GM18868 (cell line): ENCODE measurements at regions not wholly inside any gene's neighbourhood (a gene's known extent, or its start where the extent isn't known, plus 50 kb on each side); places are given as distances from the start of the nearest gene placed in this dataset.

Source experiments
- ATAC-seq: cut with Tn5 transposase; IDR thresholded peaks from one replicate; pipeline ENCODE4 v1.9.1; 2021; ENCODE audit warnings: mild to moderate bottlenecking, moderate library complexity; ENCODE audit not compliant: unreplicated experiment

DNA sequence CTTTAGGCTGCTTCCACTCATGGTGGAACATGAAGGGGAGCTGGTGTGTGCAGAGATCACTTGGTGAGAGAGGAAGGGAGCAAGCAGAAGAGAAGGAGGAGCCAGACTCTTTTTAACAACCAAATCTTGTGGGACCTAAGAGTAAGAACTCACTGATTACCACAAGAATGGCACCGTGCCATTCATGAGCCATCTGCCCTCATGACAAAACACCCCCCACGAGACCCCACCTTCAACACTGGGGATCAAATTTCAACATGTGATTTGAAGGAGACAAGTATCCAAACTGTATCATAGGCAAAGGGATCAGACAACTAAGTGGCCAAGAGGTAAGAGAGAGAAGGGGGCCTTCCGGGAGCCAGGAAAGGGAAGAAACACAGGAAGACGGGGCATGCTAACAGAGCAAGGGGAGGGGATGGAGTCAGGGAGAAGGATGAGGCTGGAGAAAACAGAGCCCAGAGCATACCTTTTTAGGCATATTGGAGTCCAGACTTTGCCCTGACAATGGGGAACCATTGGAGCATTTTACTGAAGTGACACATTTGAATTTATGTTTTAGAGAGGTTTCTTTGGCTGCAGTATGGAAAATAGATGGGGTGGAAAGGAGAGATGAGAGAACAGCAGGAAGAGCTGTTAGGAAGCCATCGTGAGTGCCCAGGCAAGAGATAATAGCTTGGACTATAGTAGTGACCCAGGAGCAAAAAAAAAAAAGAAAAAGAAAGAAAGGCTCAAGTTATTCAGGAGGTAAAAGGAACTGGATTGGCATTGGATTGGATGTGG lies 204.4 kb upstream of the NUDT4 start:
- no peak for ATAC-seq

DNA sequence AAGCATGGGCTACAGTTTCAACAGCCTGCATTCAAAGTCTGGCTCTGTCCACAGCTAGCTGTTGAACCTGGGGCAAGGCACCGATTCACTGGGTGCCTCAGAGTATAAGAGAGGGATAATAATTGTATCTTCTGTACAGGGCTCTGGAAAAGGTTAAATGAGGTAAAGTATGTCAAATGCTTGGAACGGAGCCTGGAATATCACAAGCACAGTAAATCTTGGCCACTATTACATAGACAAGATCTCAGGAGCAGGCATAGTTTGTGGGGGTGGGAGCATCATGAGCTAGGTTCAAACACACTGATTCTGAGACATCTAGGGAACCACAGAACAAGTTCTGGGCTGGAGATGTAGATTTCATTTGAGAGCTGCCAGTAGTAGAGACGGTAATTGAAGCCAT lies 203.7 kb upstream of the NUDT4 start:
- no peak for ATAC-seq

DNA sequence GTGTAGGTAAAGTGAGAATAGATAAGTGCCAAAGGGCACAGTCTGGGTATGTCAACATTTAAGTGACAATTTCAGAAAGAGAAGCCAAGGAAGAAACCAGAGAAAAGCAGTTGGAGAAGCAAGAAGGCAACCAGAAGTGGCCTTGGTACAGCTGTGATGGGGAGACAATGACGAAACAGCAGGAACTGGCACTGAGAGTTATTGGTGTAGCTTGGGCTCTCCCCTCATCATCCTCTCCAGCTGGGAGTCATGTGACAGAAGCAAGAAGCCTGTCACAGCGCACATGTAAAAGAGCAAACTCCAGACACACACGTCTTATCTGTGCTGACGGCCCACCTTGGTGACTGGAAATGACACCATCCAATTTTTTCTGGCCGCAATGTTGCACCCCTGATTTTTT lies 203.3 kb upstream of the NUDT4 start:
- no peak for ATAC-seq

DNA sequence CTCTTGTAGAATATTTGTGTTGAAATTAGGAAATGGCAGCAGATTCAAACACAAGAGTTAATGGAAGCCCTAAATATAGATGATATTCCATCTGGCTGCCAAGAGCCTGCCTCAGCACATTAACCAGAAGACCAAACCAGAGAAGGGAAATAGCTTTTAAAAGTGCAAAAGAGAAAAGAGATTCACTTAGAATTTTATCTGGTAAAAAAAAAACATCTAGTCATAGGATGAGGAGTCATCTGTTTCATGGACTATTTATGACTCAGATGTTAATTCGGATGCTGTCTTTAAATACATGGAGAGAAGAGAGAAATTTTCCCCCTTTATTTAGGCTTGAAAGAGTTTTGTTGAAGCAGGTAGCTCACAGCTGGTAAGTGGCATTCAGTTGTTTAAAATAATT lies 201.6 kb upstream of the NUDT4 start:
- ATAC-seq, result no peak

DNA sequence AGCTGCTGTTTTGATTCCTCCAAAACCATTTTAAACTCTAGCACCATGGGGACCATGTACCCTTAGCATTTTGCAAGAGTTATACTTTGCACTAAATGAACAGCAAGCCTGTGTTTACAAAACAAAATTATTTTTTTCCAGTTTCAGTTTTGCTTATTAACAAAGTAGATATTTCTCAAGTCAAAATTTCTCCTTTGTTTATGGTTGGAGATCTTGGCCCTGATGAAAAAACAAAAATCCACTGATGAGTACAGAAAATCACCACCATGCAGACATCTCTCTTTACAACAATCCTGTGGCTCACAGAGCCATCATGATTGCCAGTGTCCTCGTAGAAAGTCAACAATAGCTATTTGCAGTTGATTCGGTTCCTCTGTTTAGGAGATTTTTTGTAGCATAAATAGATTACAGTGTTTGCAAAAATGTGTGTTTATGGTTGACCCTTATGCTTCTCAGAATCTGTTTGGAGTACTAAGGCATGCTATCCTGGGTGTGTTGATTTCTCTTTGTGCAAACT lies 201.1 kb upstream of the NUDT4 start:
- ATAC-seq, result no peak

DNA sequence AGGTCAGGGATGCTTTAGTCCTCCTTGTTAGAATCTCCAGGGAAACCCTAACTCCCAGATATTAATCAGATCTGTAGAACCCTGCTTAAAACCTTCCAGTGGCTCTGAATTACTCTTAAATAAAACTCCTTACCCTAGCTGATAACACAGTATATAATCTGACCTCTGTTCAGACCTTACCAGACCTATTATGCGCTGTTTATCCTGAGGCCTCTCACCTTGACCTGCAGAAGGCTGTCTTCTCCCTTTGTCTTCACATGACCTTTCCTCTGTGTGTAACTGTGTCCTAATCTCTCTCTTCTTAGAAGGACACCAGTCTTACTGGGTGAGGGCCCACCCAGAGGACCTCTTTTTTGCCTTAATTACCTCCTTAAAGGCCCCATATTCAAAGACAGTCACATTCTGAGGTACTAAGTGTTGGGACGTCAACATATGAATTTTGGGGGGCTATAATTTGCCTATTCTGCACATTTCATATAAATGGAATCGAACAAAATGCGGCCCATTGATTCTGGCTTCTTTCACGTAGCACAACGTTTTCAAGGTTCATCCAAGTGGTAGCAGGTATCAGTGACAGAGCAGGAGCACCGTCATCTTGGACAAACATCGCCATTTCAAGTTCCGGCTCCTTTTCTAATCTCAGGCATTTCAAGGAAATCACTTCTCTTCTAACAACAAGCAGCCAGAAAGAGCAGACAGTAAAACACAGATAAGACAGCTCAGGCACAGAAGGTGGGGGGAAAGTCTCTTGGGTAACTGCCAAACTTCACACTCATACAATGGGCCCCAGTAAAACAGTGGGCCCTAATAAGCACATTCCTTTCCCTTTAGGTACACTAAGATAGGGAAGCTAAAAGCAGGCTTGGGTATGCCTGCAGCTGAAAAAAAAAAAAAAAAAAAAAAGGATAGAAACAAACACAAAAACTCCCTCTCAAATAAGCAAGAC lies 200.2 kb upstream of the NUDT4 start:
- ATAC-seq, result no peak

DNA sequence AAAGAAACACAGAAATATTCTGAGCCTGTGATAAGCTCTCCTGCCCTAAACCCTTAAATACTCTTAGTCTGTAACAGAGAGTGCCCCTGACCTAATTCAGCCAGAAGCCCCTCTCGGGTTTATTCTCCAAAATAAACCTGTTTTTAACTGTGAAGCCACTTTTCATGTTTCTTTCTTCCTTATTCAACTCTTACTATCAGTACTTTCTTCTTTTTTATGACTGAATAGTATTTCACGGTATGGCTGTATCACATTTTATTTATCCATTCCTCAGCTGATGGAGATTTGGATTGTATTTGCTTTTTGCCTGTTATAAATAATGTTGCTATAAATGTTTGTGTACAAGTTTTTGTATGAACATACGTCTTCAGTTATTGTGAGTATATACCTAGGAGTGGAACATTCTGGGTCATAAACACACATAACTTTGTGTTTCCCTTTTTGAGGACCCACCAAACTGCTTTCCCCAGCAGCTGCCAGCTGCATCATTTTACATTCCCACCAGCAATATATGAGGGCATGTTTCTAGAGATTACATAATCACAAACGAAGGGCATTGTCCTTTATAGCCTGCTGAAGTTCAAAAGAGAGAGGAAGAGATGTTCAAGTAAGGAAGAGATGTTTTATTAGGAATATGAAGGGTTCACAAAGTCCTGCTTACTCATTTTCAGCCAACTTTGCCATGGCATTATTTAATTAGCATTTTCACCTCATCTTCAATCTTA lies 199.4 kb upstream of the NUDT4 start:
- no peak for ATAC-seq

DNA sequence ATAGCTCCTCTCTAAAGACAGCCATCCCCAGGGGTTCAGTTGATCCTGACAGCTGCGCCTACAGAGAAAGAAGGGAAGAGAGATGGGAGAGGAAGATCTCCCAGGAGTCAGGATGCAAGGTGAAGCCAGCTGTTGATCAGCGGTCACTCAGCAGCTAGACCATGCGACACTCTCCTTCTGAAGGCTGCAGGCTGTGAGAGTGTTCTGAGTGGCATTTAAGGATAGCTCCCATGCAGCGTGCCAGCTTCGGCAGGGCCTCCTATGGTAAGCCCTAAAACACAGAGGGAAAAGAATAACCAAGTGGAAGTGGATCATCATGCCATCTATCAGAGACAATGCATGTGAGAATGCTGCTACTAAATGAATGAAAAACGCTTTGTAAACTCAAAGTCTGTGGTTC lies 197.9 kb upstream of the NUDT4 start:
- ATAC-seq, result no peak

DNA sequence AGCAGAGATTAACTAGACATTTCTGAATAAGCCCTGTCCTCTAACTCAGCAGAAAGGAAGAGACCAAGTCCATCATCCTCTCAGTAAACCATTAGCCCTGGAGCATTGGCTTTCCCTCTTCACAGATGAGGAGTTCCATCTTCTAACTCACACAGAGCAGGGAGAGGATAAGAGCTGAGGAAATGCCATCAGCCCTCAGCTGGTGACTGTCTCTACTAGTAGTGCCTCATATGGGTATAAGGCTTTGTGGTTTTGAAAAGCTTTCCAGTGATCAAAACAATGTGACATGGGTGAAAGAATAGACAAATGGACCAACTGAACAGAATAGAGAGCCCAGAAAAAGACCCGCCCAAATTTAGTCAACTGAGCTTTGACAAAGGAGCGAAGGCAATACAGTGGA lies 197.2 kb upstream of the NUDT4 start:
- no peak for ATAC-seq

DNA sequence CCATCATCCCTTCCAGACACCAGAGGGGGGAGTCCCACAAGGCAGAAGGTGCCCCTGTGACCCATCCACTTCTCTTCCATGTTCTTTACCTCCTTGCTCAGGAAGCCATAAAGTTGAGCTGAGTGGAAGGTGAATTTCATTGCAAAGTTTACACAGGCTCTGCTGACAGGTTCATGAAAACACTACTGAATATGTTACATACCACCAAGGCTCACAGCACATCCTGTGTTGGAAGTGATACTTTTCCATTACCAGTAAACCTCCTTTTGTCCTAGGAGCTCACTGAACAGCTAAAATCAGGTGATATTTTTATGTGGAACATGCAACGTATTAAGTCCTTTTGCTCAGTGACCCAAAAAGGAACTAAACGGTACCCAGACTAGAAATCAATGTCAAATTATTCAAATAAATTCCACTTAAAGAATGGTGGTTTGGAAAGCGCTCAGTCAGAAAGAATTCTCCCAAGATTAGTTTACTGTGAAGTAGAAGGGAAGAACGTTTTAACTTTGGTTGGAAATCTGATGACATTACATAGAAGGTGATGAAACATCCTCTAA lies 196.2 kb upstream of the NUDT4 start:
- no peak for ATAC-seq

DNA sequence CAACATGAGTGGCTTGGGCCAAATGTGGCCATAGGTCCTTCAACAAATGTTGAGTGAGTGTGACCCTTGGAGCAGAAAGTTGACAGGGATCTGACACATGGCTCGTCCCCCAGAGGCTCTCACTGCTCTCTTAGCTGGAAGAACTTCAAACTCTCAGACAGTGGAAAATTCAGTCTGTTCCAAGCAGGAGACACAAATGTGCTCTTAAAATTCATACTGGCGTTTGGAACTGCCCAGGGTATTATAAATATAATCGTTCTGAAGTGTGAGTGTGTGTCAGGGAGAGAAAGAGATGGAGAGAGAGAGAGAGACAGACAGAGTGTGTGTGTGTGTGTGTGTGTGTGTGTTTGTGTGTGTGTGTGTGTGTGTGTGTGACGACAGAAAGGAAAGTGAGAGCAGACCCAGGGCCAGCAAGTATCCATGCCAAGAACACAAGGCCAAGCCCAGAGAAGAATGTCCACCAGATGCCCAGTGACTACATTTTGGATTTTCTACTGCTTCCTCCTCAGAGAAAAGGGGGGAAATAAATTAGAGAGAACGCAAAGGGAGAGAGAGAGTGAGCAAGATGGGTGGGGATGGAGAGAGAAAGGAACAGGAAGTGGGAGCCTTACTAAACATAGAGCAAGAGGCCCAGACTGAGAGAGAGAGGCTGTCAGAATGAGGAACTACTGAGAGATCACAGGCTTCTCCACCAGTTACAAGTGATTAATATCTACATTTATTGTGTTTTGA lies 193.6 kb upstream of the NUDT4 start:
- ATAC-seq, result peak; percentile 90

DNA sequence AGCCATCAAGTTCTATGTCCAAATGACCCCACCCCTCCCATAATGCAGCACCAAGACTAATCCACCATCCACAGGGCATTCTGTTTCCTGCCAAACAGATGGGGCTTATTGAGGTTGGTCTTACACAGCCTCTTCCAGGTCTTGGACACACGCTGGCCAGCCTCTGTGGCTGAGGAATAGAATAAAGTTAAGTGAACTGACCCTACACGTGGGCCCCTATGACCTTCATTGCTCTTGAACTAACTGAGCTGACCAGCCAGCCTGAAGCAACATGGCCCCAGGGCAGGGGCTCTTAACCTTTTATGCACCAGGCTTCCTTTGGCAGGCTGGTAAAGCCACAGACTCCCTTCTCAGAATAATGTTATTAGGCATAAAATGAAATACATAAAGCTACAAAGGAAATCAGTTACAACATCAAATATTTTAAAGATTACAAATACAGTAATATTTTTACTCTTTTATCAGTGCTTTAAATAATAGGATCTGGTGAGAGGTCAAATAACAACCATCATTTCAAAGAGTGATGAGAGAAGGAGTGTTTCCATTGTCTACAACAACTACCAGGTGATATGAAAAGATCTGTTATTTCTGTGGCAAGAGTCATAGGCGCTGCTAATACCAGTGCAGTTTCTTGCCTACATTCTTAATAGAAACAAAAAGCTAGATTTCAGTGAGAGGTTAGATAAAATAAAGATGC lies 192.9 kb upstream of the NUDT4 start:
- no peak for ATAC-seq

DNA sequence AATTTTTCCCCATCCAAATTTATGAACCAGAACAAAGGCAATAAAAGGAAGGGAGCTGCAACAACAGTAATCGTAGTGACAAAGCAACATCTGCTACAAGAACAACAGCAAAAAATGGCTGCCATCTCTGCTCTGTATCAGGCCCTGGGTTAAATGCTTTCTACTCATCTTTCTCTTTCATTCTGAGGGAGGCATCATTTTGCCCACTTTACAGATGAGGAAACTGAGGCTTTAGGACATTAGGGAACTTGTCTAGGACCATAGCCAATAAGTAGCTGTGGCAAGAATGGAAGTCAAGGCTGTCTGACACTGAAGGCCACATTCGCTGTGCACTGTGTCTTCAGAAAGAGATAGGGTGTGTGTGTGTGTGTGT lies 192.4 kb upstream of the NUDT4 start:
- no peak for ATAC-seq

DNA sequence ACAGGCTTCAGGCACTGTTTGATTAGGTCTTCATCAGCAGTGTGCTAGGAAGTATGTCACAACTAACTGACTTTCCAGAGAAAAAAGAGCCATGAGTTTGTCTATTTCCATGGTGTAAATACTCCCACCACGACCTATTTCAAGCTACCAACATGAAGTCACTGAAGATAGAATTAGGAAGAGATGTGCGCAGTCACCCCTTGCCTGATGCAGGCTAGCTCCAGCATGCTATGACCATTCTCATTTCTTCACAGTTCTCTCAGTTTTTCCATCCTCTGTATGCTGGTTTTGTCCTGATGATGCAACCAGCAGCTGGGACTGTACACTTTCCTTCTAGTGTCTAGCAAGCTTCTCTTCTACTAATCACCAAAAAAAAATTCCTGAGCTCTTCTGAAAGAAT lies 191.6 kb upstream of the NUDT4 start:
- ATAC-seq, result no peak

DNA sequence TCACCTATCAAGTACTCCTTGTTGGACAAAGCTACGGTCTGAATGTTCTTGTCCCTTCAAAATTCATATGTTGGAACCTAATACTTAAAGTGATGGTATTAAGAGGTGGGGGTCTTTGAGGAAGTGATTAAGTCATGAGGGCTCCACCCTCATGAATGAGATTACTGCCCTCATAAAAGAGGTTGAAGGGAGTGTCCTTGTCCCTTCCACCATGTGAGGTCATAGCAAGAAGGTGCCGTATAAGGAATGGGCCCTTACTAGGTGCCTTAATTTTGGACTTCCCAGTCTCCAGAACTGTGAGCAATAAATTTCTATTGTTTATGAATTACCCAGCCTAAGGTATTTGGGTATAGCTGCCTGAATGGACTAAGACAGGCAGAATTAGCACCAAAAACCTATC lies 191.1 kb upstream of the NUDT4 start:
- ATAC-seq, result no peak

DNA sequence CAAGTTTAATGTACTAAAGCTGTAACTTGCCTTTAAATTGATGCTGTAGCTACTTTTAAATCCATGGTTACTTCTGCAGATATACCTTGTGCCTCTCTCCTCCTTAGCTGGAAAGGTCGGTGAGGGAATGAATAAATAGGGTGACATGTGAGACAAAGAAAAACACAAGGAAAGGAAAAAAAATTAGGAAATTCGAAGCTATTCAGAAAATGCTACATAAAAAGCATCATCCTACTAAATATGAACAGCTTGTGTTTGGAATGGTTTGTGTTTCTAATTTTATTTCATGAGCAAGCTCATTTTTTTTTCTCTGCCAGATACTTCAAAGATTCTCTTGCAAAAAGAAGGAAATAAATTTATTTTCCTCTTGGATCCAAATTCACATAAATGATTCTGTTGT lies 186.3 kb upstream of the NUDT4 start:
- no peak for ATAC-seq

DNA sequence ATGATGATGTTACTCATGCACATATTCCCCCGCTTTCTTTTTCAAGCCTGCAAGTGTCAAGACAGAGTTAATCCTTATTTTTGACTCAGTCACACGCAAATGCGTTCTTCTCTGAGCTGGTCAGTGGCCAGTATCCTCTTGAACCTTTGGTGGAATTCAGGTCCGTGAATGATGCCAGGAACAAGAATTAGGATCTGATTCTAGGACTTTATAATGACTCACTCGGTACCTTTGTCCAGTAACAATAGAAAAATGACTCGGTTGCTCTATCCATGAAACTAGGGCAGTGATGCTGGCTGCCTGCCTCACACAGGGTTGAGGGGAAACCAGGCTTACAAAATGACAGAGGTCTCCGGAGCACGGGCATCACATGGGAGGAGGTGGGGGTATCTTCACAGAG lies 185.8 kb upstream of the NUDT4 start:
- ATAC-seq, result no peak

DNA sequence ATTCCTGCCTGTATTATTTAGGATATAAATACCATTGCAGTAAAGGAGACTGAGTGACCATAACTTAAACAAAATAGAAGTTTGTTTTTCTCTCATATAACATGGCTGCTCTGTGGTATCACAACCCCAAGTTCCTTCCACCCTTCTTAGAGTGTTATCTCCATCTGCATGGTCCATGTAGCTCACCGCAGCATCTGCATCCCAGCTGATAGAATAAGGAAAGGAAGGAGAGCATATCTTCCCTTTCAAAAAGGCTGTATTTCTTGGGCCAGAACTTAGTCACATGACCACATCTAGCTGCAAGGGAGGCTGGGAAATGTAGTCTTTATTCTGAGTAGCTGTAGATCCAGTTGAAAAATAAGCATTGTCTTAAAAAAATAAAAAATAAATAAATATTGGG lies 184.8 kb upstream of the NUDT4 start:
- ATAC-seq, result no peak

DNA sequence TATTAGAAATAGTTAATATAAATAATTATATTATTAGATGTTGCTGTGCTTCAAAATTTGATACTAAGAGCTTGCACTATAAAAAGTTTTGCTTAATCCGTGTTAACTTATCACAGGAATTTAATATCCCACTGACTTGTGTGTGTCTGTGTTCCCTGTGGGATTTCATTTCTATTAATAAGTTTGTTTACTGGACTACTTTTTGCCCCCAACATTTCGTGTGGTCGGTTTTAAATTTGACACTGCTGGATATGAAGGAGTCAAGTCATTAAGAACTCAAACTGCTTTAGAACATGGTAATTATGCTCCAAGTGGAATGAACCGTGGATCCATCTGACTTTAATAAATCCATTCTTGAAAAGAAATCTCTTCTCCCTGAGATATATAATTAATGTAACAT lies 182.2 kb upstream of the NUDT4 start:
- no peak for ATAC-seq

DNA sequence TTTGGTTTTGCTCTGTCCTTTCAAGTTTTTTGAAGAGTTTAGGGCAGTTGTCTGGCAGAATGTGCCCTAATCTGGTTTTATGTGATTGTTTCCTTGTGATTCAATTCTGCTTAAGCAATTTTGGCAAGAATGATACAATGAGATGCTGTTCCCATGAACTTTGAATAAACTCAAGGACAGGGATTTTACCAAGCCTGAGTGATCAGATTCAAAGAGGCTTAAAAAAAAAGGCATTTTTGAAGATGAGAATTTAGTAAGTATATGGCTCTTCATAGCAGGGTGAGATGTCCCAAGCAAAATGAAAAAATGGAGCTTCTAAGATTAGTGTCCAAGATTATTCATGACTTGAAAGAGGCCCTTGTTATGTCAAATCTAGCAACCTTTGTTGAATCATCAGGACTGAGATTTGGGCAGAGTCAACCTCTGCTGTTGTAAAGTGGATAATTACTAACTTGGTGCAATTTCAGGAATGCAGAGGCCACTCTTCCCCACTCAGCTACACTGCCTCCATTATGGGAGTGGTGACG lies 180.6 kb upstream of the NUDT4 start:
- ATAC-seq, result no peak
